Nephron (organoid): ENCODE measurements at regions not wholly inside any gene's neighbourhood (a gene's known extent, or its start where the extent isn't known, plus 50 kb on each side); places are given as distances from the start of the nearest gene placed in this dataset.
"Not testable (repeated sequence)": the region's sequence is repeated elsewhere in the genome, so short reads cannot be mapped to it uniquely, and the experiment has no call there.

Experiments
- H3K27ac Mint-ChIP-seq, 3 experiments: 2 replicates each; pipeline ENCODE4 v1.8.0; 2020; ENCODE audit warnings: mixed read lengths in 3 of 3, mild to moderate bottlenecking in 2 of 3, moderate library complexity in 1 of 3
- H3K27me3 Mint-ChIP-seq: 2 replicates; pipeline ENCODE4 v1.8.0; 2021; ENCODE audit warnings: low read depth, mild to moderate bottlenecking, moderate library complexity, mixed read lengths
- H3K36me3 Mint-ChIP-seq: 2 replicates; pipeline ENCODE4 v1.8.0; 2020; ENCODE audit warnings: low read depth, mixed read lengths
- H3K4me1 Mint-ChIP-seq: 2 replicates; pipeline ENCODE4 v1.8.0; 2020; ENCODE audit warnings: mixed read lengths
- H3K4me3 Mint-ChIP-seq, 3 experiments: 2 replicates each; pipeline ENCODE4 v1.8.0; 2020; ENCODE audit warnings: mild to moderate bottlenecking in 3 of 3, mixed read lengths in 3 of 3, moderate library complexity in 2 of 3
- H3K9me3 Mint-ChIP-seq: 2 replicates; pipeline ENCODE4 v1.8.0; 2020; ENCODE audit warnings: mixed read lengths
- TF ChIP-seq, protein P1 (sequence below), 3 experiments: fragments of 200-600 bp; sonication (generic); IDR thresholded peaks; one replicate each; pipeline ENCODE4 v1.5.0; 2021; ENCODE audit warnings: antibody characterized with exemption in 3 of 3; ENCODE audit not compliant: unreplicated experiment in 3 of 3

DNA sequence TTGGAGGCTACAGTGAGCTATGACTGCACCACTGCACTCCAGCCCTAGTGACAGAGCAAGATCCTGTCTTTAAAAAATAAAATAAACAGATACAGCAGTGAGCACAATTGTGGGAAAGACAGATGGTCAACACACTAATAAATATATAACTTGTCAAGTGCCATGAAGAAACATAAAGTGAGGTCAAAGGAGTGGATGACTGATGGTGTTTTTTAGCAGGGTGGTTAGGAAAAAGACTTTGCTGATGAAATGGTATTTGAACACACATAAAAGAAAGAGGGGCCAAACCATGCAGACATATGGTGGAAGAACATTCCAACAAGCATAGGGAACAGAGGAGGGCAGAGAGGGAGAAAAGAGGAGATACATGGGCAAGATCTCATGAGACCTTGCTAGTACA lies 392.7 kb upstream of the AUTS2 start:
- Mint-ChIP-seq H3K36me3 (no peaks in the 10 kb centered on the region), H3K4me3 (no peak overlapping the region), H3K27ac (peak overlapping the region in 1 of 3 experiments; percentile 3), H3K9me3 (peaks cover 4% of the 10 kb centered on the region), H3K27me3 (peaks cover 28% of the 10 kb centered on the region), H3K4me1 (peaks cover 25% of the 10 kb centered on the region)
- TF ChIP-seq, protein P1, sequence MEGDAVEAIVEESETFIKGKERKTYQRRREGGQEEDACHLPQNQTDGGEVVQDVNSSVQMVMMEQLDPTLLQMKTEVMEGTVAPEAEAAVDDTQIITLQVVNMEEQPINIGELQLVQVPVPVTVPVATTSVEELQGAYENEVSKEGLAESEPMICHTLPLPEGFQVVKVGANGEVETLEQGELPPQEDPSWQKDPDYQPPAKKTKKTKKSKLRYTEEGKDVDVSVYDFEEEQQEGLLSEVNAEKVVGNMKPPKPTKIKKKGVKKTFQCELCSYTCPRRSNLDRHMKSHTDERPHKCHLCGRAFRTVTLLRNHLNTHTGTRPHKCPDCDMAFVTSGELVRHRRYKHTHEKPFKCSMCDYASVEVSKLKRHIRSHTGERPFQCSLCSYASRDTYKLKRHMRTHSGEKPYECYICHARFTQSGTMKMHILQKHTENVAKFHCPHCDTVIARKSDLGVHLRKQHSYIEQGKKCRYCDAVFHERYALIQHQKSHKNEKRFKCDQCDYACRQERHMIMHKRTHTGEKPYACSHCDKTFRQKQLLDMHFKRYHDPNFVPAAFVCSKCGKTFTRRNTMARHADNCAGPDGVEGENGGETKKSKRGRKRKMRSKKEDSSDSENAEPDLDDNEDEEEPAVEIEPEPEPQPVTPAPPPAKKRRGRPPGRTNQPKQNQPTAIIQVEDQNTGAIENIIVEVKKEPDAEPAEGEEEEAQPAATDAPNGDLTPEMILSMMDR (IDR thresholded peaks at IDR 0.05; ENCODE audit: unreplicated experiment in 3 of 3), result no peak

DNA sequence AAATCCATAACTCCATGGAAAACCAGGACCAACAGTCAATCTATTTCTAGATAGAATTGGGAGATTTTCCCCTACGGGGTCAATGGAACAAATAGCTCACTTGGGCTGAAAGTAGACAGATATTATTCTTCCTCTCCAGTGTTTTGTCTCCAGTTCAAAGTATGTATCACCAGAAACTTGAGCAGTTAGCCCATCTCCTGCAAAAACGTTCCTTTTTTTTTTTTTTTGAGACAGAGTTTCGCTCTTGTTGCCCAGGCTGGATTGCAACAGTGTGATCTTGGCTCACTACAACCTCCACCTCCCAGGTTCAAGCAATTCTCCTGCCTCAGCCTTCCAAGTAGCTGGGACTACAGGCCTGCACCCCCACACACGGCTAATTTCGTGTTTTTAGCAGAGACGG lies 390.0 kb upstream of the AUTS2 start:
- peaks cover 14% of the 10 kb centered on the region for H3K4me1 Mint-ChIP-seq
- H3K9me3 Mint-ChIP-seq, result peaks cover 4% of the 10 kb centered on the region
- H3K4me3 Mint-ChIP-seq, result no peak overlapping the region
- no peaks in the 10 kb centered on the region for H3K36me3 Mint-ChIP-seq
- TF ChIP-seq, protein P1 (IDR thresholded peaks at IDR 0.05; ENCODE audit: unreplicated experiment in 3 of 3), result no peak
- H3K27me3 Mint-ChIP-seq, result peaks cover 45% of the 10 kb centered on the region
- no peak overlapping the region for H3K27ac Mint-ChIP-seq

DNA sequence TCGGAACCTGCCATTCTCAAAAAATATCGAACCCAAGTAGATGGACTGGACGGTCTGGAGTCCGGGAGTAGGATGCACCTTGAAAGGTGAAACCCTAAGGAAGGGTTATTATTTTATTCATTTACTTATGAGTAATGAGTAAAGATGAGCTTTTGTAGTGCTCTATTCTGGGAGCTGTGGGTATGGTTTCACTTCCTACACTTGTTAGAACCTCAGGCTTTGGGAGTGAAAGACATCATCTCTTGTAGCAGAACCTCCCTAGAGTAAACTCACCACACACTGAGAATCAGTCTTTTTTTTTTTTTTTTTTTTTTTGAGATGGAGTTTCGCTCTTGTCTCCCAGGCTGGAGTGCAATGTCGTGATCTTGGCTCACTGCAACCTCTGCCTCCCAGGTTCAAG lies 389.4 kb upstream of the AUTS2 start:
- TF ChIP-seq, protein P1 (IDR thresholded peaks at IDR 0.05; ENCODE audit: unreplicated experiment in 3 of 3), result no peak
- Mint-ChIP-seq H3K27ac (no peak overlapping the region), H3K36me3 (no peaks in the 10 kb centered on the region), H3K27me3 (peaks cover 51% of the 10 kb centered on the region), H3K4me1 (peaks cover 14% of the 10 kb centered on the region), H3K4me3 (no peak overlapping the region), H3K9me3 (peaks cover 4% of the 10 kb centered on the region)

DNA sequence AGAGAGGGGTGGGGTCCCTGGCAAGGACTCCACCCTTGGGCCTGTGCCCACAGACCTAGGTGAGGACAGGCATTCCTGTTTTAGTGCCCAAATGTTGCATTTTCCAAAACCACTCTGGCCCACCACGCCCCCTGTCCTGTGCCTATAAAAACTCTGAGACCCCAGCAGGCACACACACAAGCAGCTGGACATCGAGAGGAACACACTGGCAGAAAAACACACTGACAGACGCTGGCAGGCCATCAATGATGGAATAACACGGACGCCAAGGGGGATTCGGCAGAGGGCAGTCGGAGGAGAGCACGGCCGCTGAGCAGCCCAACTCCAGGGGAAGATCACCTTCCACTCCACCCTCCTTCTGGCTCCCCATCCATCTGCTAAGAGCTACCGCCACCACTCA lies 386.9 kb upstream of the AUTS2 start:
- Mint-ChIP-seq H3K4me3 (peak overlapping the region in 1 of 3 experiments; percentile 13), H3K4me1 (no peaks in the 10 kb centered on the region), H3K36me3 (no peaks in the 10 kb centered on the region), H3K9me3 (no peaks in the 10 kb centered on the region), H3K27ac (no peak overlapping the region), H3K27me3 (peaks cover 55% of the 10 kb centered on the region)
- TF ChIP-seq, protein P1 (IDR thresholded peaks at IDR 0.05; ENCODE audit: unreplicated experiment in 3 of 3), result no peak

DNA sequence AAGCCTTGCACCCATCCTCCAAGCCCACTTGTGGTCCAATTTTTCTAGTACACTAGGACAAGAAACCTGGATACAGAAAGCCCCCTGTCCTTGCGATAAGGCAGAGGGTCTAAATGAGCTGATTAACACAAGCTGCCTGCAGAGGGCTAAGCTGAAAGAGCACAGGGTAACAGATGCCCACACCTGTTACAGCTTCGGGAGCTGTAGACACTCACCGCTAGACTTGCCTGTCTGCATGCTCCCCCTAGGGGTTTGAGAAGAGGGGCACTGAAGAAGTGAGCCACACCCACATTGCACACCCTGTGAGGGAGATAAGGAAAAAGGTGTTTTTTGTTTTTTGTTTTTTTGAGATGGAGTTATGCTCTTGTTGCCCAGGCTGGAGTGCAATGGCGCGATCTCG lies 386.5 kb upstream of the AUTS2 start:
- H3K4me3 Mint-ChIP-seq, result peak overlapping the region in 1 of 3 experiments; percentile 13
- H3K27ac Mint-ChIP-seq, result no peak overlapping the region
- H3K9me3 Mint-ChIP-seq, result no peaks in the 10 kb centered on the region
- TF ChIP-seq, protein P1 (IDR thresholded peaks at IDR 0.05; ENCODE audit: unreplicated experiment in 3 of 3), result peak in 1 of 3 experiments; percentile 8
- H3K27me3 Mint-ChIP-seq, result peaks cover 55% of the 10 kb centered on the region
- no peaks in the 10 kb centered on the region for H3K4me1 Mint-ChIP-seq
- H3K36me3 Mint-ChIP-seq, result no peaks in the 10 kb centered on the region

DNA sequence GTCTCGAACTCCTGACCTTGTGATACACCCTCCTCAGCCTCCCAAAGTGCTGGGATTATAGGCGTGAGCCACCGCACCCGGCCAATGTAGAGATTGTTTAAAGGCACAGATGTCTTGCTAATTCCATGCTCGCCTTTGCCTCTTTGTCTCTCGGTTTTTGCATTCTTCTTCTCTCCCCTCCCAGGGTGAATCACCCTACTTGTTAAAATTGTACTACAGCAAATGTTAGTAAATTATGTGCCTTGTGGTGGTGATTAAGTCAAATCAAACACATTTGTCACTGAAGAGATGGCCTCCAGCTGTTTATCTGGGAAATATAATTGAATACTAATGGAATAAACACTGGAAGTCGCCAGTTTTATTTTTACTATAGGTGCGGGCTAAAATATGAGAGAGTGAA lies 384.4 kb upstream of the AUTS2 start:
- Mint-ChIP-seq H3K36me3 (no peaks in the 10 kb centered on the region), H3K4me3 (no peak overlapping the region), H3K27ac (no peak overlapping the region), H3K27me3 (peaks cover 51% of the 10 kb centered on the region), H3K9me3 (no peaks in the 10 kb centered on the region), H3K4me1 (peaks cover 15% of the 10 kb centered on the region)
- TF ChIP-seq, protein P1 (IDR thresholded peaks at IDR 0.05; ENCODE audit: unreplicated experiment in 3 of 3), result no peak

DNA sequence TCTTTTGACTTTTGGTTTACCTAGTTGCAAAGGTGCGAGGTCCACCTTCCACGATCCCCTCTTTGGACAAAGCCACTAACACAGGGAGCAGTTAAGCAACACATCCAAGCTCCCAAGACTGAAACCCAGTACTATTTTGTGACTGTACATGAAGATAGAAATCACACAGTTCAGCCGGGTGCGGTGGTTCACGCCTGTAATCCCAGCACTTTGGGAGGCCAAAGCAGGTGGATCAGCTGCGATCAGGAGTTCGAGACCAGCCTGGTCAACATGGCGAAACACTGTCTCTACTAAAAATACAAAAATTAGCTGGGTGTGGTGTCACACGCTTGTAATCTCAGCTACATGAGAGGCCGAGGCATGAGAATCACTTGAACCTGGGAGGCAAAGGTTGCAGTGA lies 382.8 kb upstream of the AUTS2 start:
- Mint-ChIP-seq H3K4me1 (peaks cover 23% of the 10 kb centered on the region), H3K27me3 (peaks cover 55% of the 10 kb centered on the region)
- H3K4me3 Mint-ChIP-seq, H3K27ac Mint-ChIP-seq, H3K9me3 Mint-ChIP-seq, H3K36me3 Mint-ChIP-seq: not testable (repeated sequence)
